GM21737 (cell line): ENCODE measurements at regions not wholly inside any gene's neighbourhood (a gene's known extent, or its start where the extent isn't known, plus 50 kb on each side); places are given as distances from the start of the nearest gene placed in this dataset.

Experiments
- ATAC-seq: cut with Tn5 transposase; IDR thresholded peaks from one replicate; pipeline ENCODE4 v1.9.1; 2021; ENCODE audit warnings: mild to moderate bottlenecking, moderate library complexity; ENCODE audit not compliant: unreplicated experiment

DNA sequence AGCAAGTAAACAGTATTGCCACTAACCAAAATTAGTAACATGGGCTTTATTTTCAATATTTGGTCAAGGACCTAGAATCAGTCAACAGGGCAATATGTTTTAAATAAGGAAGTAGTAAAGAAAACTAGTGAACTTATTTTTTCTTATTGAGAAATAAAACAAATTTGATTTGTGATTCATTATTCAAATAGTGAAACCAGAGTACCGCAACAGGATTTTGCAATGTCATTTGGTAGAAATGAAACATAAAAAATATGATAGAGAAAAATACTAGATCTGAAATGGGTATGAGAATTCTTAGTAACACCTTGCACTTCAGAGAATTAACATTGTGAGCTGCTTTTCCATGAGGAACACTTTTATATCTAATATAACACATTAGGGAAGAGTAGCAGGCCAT is 291.8 kb upstream of the GBE1 start:
- no peak for ATAC-seq

DNA sequence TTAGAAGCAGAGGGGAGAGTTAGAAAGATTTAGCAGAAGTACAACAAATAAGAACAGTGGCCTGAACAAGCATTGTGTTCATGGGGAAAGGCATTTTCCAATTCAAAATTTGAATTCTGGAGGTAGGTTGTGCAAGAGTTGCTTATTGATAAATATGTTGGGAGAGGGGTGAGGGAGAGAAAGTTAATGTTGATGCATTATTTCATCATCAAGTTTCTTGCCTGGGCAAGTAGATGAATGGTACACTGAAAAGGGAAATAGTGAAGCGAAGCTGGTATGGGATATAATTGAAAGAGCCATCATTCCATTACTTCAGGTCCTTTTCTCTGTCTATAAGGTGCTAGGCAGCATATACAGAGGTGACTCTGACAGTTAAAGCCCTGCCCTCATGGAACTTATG is 288.9 kb upstream of the GBE1 start:
- ATAC-seq, result no peak

DNA sequence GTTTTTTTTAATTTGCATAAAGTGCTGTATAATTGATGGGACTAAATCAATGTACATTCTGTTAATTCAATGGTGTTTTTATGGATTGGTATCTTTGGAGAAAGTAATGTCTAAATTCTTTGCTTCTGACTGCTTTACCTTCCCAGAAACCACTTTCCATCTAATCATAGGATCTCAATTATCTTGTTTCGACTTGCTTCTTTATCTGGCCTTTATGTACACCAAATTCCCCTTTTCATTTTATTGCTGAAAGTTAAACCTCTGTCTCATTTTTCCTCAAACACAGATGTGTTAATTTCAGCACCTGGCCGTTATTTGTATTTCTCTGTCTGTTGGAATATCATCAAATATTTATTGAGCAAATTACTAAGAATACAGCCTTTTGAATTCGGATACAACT is 287.3 kb upstream of the GBE1 start:
- no peak for ATAC-seq

GRCh38 chr3:82044930-82045705 is 283.7 kb upstream of the GBE1 start:
- ATAC-seq, result no peak

GRCh38 chr3:82038556-82038955 is 277.1 kb upstream of the GBE1 start:
- no peak for ATAC-seq

- ATAC-seq, result no peak
These were observed 271.7 kb upstream of the GBE1 start for GRCh38 chr3:82033186-82033585.

DNA sequence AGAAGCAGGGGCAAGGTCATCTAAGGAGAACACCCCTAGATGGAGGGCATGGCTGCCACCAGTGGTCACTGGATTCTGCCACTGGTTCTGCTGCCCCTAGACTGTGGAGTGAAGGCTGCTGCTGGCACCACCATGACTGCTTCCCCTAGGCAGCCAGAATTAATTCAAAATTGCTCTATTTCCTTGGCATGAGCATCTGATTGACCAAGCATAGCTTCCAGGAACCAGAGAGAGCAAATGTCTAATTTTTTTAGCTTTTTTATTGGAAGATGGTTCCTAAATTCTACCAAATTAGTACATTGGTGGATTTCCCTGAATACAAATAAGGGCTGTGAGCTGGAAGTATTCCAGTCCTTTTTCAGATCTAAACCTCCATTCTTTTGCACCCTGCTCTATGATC is 270.2 kb upstream of the GBE1 start:
- no peak for ATAC-seq

DNA sequence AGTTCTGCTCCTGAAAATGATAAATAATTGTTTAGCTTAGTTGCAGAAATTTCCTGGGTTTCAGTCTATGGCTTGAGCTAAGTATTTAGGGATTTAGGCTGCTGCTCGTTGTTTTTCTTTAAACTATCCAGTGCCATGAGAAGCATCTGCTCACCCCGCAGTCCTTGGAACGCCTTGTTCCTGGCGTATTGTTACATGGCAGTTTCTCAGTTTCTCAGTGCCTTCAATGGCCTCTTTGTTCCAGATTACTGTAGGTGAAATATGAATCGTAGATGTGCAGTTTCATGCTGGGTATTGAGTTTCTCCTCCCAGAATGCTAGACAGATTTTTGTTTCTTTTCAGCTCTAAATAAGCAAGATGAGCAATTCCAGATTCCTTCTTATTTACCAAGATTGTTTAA is 269.5 kb upstream of the GBE1 start:
- ATAC-seq, result no peak

DNA sequence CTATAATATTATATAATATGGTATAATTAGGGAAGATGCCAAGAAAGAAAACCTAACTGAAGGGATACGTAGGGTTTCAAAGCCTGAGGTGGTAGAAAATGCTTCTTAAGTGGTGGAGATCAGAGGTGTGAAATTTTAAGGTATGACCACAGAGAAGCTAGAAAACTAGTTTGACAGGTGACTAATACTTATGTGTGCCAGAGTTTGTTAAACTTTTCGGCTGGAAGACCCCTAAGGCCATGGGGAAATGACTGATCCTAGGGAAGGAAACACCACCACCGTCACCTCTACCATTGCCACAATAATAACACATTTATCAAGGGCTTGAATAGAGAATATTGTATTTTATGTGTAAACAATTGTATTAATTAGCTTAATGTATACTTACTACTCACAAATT is 261.4 kb upstream of the GBE1 start:
- ATAC-seq, result no peak

DNA sequence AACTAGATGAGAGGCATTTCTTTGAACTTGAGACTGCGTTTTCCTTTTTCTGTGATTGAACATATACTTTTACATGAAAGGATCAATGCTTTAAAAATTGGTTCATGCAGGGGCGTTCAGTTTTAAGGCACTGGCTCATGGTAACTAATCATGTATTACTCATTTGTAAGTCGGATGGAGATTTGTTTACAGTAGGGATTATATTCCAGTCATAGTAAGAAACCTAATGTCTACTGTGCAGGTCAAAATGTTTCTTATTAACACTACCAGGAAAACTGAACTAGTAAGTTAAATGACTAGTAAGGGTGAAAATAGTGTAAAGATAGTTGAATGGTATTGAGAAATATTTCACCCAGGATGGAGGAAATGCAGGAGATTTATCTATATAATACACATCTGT is 258.8 kb upstream of the GBE1 start:
- no peak for ATAC-seq

GRCh38 chr3:82015241-82015640 is 253.8 kb upstream of the GBE1 start:
- ATAC-seq, result no peak

GRCh38 chr3:82012775-82013174 is 251.3 kb upstream of the GBE1 start:
- no peak for ATAC-seq

- ATAC-seq, result no peak
These were observed 249.9 kb upstream of the GBE1 start for GRCh38 chr3:82011336-82011735.

- ATAC-seq, result no peak
These were observed 243.8 kb upstream of the GBE1 start for GRCh38 chr3:82005266-82005665.

DNA sequence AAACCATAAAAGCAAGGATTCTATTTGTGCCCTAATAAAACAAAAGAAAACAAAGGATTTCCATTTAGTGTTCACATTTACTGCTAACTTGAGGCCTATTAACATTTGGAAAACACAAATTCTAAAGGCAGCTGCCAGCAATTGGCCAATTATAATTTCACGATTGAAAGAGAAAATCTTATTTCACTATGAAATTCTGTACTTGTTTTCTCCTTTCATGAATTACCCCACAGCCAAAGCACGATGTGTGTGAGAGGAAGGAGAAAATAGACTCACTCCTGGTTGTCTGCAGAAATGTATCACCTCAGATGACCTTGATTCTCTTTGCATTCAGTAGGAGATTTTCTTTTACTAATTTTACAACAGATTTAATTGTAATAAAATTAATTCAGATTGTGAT is 242.8 kb upstream of the GBE1 start:
- ATAC-seq, result no peak

- ATAC-seq, result no peak
These were observed 241.7 kb upstream of the GBE1 start for GRCh38 chr3:82002986-82003642.

GRCh38 chr3:82002491-82002890 is 241.0 kb upstream of the GBE1 start:
- no peak for ATAC-seq

DNA sequence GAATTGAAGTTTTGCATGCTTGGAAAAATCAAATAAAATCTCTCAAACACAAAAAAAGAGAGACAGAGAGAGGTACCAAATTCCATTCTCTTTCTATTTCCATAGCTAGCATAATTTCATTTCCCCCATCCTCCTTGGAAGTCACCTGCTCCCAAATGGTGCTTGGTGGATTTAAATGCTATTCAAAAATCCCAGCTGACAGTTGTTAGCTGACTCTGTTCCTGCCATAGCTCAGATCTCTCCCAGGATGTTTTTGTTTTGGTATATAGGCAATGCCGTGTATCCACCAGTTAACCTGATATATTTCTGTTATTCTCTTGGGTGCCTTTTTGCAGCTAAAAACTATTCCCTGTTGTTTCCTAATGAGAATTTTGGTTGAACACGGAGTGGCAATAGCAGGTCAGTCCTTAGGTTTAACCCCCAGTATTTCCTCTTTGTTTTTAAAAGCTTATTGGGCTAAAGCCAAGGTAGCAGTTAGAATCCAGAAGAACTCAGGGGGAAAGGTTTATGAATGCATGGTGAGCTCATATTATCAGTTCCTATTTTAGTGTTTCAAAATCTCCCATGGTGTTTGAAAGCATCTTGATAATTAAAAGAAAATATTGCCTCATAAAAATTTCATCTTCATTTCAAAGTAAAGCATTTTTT is 240.0 kb upstream of the GBE1 start:
- no peak for ATAC-seq

DNA sequence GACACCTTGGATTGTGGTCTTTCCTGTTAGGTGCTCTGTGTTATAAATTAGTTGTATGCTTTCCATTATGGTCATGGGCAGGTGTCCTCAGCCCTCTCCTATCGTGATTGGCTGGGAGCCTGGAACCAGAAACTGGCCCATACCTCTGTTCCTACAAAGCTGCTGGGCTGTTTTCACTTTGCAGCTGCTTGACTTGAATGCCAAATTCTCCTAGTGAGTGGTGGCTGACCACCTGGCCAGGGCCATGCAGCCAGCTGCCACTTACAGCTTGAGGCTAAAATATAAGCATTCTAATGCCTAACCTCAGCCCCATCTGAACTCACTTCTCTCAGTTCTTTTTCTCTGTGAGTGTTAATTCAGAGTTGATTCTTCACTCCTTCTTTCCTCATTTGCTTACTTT is 239.3 kb upstream of the GBE1 start:
- ATAC-seq, result no peak

DNA sequence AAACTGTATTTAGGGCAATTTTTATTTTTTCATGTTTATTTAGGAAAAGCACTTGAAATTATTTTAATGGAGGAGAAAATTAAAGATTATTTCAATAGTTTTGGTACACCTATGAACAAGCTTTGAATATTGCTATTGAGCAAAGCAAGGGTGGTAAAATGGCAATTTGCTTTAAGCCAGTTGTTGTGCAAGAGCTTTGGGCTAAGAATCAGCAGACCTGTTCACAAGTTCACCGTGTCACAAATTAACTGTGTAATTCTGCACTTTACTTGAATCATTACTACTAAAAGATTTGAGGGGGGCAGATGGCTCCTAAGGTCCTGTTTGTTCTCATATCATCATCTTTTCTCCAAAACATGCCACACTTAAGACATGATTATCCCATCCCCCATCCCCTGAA is 238.9 kb upstream of the GBE1 start:
- ATAC-seq, result no peak

- no peak for ATAC-seq
These were observed 237.5 kb upstream of the GBE1 start for GRCh38 chr3:81998907-81999306.

- ATAC-seq, result no peak
These were observed 236.8 kb upstream of the GBE1 start for GRCh38 chr3:81998139-81998755.
